ENCODE measurements at regions not wholly inside any gene's neighbourhood (a gene's known extent, or its start where the extent isn't known, plus 50 kb on each side); places are given as distances from the start of the nearest gene placed in this dataset.
A peak's percentile ranks its signal among the peaks of the same experiment; 100 is the strongest.
"Not testable (repeated sequence)": the region's sequence is repeated elsewhere in the genome, so short reads cannot be mapped to it uniquely, and the experiment has no call there.

DNA sequence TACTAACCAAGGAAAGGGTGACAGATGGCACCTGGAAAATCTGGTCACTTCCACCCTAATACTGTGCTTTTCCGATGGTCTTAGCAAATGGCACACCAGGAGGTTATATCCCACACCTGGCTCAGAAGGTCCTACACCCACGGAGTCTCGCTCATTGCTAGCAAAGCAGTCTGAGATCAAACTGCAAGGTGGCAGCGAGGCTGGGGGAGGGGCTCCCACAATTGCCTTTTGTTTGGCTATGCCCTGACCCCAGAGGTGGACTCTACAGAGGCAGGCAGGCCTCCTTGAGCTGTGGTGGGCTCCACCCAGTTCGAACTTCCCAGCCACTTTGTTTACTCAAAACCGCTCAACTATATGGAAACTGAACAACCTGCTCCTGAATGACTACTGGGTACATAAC is 50.3 kb upstream of the UGT2B15 start:
- not testable (repeated sequence) for DNase-seq

DNA sequence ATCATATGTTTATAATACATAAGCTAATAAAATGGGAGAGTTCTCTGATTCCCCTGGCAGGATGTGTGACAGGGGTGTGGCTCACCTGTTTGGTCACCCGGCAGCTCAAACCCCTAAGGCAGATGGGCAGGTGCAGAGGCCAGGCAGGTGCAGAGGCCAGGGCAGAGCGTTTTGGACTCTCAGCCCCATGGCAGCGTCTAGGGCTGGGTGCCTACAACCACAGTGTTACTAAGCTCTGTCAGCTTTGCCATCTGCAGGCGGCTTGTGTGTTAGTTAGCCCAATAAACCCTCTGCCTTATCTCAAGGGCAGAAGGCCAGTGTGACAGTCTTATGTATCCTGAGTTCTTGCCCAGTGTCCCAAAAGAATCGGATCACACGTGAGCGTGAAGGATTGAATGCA is 54.0 kb upstream of the UGT2B15 start:
- DNase-seq, result no peak

DNA sequence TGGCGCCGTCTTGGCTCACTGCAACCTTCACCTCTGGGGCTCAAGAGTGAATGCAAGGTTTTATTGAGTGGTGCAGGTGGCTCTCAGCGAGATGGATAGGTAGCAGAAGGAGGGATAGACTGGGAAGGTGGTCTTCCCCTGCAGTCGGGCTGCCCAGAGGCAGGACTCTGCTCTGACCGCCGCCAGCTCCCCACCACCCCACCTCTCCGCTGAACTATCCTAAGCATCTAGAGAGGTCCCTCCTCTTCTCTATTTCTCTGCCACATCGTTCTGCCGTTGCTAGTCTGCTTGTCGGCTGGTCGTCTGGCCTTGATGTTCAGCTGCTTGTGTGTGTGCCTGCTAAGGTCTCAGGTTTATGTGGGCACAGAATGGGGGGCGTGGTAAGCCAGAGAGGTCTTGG is 54.5 kb upstream of the UGT2B15 start:
- no peak for TF ChIP-seq POLR2A (IDR thresholded peaks at IDR 0.05; ENCODE audit: low read length)
- no peak for TF ChIP-seq GATA1 (IDR thresholded peaks at IDR 0.05; ENCODE audit: low read depth, low read length)

More for the DNA sequence above, 54.0 kb upstream of the UGT2B15 start:
- TF ChIP-seq POLR2A (IDR thresholded peaks at IDR 0.05; ENCODE audit: low read length) (no peak), GATA1 (IDR thresholded peaks at IDR 0.05; ENCODE audit: low read depth, low read length) (no peak)

DNA sequence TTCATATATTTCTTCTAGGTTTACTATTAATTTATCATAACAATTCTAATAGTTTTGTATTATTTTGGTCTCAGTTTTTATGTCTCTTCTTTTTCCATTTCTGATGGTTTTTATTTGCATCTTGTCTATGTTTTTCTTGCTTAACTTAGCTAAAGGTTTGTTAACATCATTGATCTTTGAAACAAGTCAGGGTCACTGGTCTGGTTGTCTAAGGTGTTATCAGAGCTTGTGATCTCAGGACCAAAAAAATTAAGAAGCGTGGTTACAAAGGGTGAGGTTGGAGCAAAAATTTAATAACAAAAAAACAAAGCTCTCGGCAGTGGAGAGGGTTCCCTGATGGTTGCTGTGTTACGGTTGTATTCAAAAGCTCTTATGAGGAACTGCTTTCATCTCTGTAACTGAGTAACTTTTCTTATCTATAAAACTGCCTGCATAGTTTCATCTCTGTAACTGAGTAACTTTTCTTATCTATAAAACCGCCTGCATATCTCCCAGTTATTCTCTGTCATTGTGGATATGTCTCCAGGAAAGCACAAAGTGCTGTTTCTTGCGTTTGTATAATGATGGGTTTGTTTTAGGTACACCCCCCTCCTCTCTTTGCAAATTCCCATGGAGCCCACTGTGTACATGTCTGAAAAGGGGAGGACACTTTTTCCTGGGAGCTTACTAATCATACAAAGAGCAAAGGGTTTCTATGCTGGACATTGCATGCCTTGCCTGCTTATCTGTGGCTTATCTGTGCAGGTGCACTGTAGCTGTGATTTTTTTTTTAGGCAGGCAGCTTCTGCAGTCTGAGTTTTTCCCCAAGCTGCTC is 62.4 kb upstream of the UGT2B15 start:
- DNase-seq, result peak; percentile 8 to 62
- TF ChIP-seq POLR2A (IDR thresholded peaks at IDR 0.05; ENCODE audit: low read length) (no peak), GATA1 (IDR thresholded peaks at IDR 0.05; ENCODE audit: low read depth, low read length) (no peak)

More for the DNA sequence above, 54.5 kb upstream of the UGT2B15 start:
- DNase-seq, result no peak

DNA sequence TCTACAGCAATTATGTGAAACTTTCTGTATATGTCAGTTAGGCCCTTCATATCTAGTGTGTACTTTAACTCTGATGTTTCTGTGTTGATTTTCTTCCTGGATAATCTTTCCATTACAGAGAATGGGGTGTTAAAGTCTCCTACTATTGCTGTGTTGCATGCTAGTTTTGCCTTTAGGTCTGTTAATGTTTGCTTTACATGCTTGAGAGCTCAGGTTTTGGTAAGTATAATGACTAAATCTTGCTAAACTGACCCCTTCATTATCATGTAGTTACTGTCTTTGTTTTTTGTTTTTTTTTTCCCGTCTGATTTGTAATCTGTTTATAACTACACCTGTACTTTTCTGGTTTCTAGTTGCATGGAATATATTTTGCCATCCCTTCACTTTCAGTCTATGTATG is 63.6 kb upstream of the UGT2B15 start:
- DNase-seq, result no peak
- TF ChIP-seq POLR2A (IDR thresholded peaks at IDR 0.05; ENCODE audit: low read length) (no peak), GATA1 (IDR thresholded peaks at IDR 0.05; ENCODE audit: low read depth, low read length) (no peak)

DNA sequence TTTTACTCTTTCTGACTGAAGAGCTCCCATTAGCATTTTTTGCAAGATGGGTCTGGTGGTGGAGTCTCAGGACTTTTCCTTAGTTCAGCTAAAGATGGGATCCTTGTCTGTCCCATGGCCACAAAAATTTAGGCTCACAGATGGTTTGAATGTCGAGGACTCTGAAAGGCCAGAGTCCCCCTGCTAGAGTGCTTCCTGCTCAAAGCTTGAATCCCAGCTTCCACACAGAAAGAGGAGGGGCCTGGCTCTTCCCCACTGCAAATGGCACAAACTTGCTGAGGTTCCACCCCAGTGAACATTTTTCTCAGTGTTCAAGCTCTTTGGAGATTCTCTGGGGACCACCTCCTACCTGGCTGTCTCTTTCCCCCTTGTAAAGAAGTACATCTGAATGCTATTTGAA is 64.7 kb upstream of the UGT2B15 start:
- TF ChIP-seq GATA1 (IDR thresholded peaks at IDR 0.05; ENCODE audit: low read depth, low read length) (no peak), POLR2A (IDR thresholded peaks at IDR 0.05; ENCODE audit: low read length) (no peak)
- no peak for DNase-seq

DNA sequence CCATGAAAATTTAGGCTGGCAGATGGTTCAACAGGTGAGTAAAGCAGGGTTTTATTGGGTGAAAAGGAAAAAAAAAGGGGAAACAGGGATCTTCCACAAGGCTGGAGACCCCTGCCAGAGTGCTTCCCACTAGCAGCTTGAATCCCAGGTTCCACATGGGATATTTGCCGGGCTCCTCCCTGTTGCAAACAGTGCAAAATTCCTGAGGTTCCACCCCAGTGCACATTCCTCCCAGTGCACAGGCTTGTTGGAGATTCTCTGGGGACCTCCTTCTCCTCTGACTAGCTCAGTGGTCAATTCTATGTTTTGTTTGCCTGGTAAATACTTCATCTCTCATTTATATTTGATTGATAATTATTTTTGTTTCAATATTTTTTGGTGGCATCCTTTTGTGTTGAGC is 66.4 kb upstream of the UGT2B15 start:
- DNase-seq, result no peak
- TF ChIP-seq POLR2A (IDR thresholded peaks at IDR 0.05; ENCODE audit: low read length) (no peak), GATA1 (IDR thresholded peaks at IDR 0.05; ENCODE audit: low read depth, low read length) (no peak)

DNA sequence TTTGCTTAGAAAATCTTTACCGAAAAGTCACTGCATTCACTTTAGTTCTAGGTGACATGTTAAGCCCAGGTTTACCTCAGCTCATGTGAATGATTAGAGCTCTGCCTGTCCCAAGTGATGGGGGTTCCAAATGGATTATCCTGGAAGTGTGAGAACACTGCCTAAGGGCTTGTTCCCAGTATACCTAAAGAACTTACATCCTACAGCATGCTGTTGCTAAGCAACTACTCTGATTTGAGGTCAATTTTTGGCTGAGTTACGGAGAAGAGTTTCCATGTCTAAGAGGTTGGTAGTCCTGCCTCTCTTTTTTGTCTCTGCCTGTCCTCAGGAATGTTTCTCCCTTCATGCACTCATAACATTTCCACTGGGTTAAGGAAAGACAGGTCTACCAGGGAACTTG is 67.6 kb upstream of the UGT2B15 start:
- TF ChIP-seq GATA1 (IDR thresholded peaks at IDR 0.05; ENCODE audit: low read depth, low read length) (no peak), POLR2A (IDR thresholded peaks at IDR 0.05; ENCODE audit: low read length) (no peak)
- no peak for DNase-seq

DNA sequence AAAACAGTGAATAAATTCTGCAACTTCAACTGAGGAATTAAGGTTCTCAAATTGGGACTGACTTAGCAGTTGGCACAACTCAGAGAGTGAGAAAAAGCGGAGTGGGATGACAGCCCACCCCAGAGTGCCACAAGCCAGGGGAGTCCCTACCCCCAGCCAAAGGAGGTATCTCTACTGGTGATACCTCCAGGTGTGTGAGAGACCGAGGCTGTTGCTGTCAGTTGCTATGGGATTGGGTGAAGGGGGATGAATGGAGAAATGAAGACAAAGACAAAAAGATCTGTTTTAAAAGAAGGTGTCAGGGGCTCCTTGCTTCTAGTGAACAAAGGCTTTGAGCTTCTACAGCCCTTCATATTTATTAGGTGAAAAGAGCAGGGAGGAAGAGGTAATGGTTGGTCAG is 71.4 kb upstream of the UGT2B10 start:
- TF ChIP-seq GATA1 (IDR thresholded peaks at IDR 0.05; ENCODE audit: low read depth, low read length), result no peak
- no peak for TF ChIP-seq POLR2A (IDR thresholded peaks at IDR 0.05; ENCODE audit: low read length)
- no peak for DNase-seq

DNA sequence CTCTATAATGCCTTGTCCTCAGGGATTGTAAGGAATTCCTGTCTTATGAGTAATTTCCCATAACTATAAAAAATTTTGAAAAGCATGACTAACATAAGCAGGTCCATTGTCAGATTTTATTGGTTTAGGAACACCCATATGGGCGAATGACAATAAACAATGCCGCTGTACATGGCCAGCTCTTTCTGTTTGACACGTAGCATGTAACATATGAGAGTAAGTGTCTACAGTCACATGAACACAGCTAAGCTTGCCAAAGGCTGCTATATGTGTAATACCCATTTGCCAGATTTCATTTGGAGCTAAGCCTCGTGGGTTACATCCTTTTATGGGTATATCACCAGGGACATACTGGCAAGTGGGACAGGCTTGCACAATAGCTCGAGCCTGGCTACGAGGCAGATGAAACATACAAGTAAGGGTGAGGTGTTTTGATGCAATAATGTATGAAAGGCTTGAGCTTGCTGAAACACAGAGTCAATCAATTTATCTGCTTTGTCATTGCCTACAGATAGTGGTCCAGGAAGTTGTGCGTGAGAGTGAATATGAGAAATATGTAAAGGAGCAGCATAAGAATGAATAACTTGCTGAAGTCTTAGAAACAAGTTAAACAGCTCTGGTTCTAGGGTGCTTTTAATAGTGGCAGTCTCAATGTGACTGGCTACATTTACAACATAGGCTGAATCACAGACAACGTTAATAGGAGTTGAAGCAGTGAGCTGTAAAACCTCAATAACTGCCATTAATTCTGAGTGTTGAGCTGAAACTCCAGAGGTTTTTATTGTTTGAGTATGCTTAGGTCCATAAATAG is 67.4 kb upstream of the UGT2B10 start:
- no peak for TF ChIP-seq GATA1 (IDR thresholded peaks at IDR 0.05; ENCODE audit: low read depth, low read length)
- TF ChIP-seq POLR2A (IDR thresholded peaks at IDR 0.05; ENCODE audit: low read length), result no peak
- DNase-seq, result no peak

DNA sequence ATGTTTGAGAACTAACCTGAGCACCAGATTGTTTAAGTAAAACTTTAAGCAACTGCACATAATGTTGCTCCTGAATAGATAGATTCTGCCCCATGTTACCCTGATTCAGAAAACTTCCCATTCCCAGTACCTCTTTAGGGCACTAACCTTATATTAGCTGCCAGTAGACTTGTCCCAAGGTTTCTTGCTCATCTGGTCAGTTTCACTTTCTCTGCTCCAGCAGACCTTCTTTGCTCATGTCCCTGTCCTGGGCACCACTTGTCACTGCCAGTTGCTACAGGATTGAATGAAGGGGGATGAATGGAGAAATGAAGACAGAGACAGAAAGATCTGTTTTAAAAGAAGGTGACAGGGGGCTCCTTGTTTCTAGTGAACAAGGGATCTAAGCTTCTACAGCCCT is 65.2 kb upstream of the UGT2B10 start:
- DNase-seq, result no peak
- TF ChIP-seq GATA1 (IDR thresholded peaks at IDR 0.05; ENCODE audit: low read depth, low read length), result no peak
- TF ChIP-seq POLR2A (IDR thresholded peaks at IDR 0.05; ENCODE audit: low read length), result no peak

DNA sequence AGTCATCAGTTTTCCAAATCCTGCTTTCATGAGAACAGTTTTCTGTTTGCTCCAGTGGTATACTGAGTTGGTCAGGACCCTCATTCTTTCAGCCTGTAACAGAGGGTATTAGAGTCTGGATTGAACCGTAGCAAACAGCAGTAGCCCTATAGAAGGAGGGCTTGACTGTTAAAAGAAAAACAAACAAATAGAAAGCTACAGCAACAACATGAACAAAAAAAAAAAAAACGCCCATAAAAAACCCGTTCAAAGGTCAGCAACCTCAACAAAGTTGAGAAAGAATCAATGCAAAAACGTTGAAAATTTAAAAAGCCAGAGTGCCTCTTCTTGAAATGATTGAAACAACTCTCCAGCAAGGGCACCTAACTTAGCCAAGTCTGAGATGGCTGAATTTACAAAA is 64.7 kb upstream of the UGT2B10 start:
- TF ChIP-seq POLR2A (IDR thresholded peaks at IDR 0.05; ENCODE audit: low read length) (no peak), GATA1 (IDR thresholded peaks at IDR 0.05; ENCODE audit: low read depth, low read length) (no peak)
- DNase-seq, result no peak

DNA sequence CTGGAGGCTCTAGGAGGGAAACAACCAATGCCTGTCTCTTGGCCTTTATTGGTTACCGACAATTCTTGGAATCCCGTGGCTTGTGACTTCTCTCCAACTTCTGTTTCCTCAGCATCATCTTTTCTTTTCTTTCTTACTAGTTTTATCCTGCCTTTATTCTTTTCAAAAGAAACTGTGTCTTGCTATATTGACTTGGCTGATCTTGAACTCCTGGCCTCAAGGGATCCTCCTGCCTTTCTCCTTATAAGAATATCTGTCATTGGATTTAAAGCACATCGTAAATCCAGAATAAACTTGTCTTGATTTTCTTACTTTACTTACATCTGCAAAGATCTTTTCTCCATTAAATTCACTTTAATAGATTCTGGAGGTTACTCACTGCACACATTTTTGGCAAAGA is 49.9 kb upstream of the UGT2B10 start:
- DNase-seq, result no peak
- TF ChIP-seq GATA1 (IDR thresholded peaks at IDR 0.05; ENCODE audit: low read depth, low read length), result no peak
- TF ChIP-seq POLR2A (IDR thresholded peaks at IDR 0.05; ENCODE audit: low read length), result no peak

Data from erythroblast (primary cell).